Fibroblast of villous mesenchyme (primary cell): ENCODE measurements at regions not wholly inside any gene's neighbourhood (a gene's known extent, or its start where the extent isn't known, plus 50 kb on each side); places are given as distances from the start of the nearest gene placed in this dataset.

Source experiments
- DNase-seq: peaks from one replicate; pipeline ENCODE4 v3.0.0-alpha.2; 2010; ENCODE audit warnings: low read depth
- H3K4me3 ChIP-seq: 2 replicates; pipeline ENCODE4 v1.5.1; 2011; ENCODE audit warnings: low read depth, mild to moderate bottlenecking, low read length
- CTCF ChIP-seq: IDR thresholded peaks from 2 replicates; pipeline ENCODE4 v1.5.1; 2012; ENCODE audit warnings: low read depth, mild to moderate bottlenecking, low read length; ENCODE audit not compliant: insufficient read depth

DNA sequence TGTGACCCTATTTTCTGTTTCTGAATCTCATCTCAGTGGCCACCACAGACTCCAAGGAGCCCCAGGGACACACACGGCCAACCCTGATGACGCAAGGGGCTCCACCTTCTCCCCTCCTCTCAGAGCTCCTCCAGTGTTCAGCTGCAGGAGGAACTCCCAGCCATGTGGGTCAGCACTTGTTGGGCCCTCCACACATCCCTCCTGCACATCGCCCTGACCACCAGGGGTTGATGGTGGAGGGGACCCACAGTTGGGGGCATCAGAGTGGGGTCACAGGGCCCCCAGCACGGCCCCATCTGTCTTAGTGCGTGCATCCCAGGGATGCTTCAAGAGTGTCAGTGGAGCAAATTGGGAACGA lies 499.6 kb downstream of the BRD1 start:
- TF ChIP-seq CTCF = no peak
- no peak for DNase-seq
- H3K4me3 ChIP-seq = no peak overlapping the region

DNA sequence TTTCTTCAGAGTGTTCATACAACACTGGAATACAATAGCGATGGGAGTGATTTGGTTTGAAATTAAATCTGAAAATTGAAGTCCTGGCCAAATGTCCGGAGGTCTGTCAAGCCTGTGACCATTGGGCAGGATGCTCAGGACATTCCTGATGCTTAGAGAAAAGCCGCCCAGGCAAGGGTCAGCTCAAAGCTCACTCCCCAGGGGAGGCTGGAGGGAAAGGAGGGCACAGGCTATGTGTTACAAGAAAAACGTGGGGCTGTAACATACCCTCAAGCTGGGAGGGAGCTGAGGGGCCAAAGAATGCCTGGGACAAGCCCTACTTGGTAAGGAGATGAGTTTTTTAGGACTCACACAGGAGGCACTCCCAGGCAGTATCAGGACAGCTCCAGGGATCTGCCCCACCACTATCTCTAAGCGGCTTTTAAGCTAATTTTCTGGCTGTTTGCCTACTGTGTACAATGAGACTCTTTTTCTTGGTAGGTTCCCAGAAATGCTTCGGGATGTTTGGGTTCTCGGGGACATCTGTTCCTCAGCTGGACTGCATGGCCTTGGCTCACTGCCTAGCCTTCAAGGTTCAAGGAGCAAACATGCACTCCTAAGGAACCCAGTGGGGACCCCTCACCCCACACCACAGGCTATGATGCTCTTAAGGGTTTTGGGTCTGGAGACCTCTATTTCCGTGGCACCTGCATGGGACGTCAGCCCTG lies 500.1 kb downstream of the BRD1 start:
- H3K4me3 ChIP-seq = no peak overlapping the region
- no peak for DNase-seq
- TF ChIP-seq CTCF = no peak

DNA sequence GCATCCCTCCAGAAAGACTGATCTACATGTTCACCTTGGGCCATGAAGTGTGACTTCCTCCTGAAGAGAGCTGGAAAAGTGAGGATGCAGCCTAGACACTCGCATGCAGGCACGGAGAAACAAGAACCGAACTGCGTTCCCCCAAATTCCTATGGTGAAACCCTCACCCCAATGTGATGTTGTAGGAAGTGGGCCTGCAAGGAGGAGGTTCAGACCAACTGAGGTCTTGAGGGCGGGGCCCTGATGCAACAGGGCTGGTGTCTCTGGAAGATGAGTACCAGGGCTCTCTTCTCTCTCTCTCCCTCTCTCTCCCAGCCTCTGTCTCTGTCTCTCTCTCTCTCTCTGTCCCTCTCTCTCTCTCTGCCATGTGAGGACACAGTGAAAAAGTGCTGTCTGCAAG lies 501.1 kb downstream of the BRD1 start:
- no peak overlapping the region for H3K4me3 ChIP-seq
- no peak for TF ChIP-seq CTCF
- DNase-seq = no peak

GRCh38 chr22:49325531-49326395 lies 501.9 kb downstream of the BRD1 start:
- no peak overlapping the region for H3K4me3 ChIP-seq
- DNase-seq = no peak
- TF ChIP-seq CTCF = no peak

GRCh38 chr22:49324527-49325491 lies 502.9 kb downstream of the BRD1 start:
- no peak overlapping the region for H3K4me3 ChIP-seq
- DNase-seq = no peak
- no peak for TF ChIP-seq CTCF

- no peak for TF ChIP-seq CTCF
- no peak overlapping the region for H3K4me3 ChIP-seq
- DNase-seq = no peak
These were observed 503.8 kb downstream of the BRD1 start for GRCh38 chr22:49323751-49324415.
